ENCODE measurements at regions not wholly inside any gene's neighbourhood (a gene's known extent, or its start where the extent isn't known, plus 50 kb on each side); places are given as distances from the start of the nearest gene placed in this dataset.
"Not testable (repeated sequence)": the region's sequence is repeated elsewhere in the genome, so short reads cannot be mapped to it uniquely, and the experiment has no call there.

DNA sequence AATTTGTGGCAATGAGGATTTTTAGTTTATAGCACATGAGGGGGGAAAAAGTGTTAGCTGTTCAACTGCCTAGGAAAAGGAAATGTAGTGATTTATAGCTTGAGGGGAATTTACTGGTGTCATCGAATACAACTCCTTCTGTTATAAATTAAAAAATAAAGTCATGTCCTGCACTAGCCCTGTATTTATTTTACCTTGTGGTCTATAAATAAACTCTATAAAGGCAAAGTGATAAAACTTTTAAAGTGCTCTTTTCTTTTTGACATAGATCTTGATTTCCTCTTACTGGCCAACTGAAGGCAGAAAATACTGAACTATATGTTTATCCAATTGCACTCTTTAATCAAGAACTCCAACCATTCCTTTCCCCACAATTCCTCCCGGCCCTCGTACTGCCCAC is 672.1 kb upstream of the SLIT2 start:
- DNase-seq: no peak

DNA sequence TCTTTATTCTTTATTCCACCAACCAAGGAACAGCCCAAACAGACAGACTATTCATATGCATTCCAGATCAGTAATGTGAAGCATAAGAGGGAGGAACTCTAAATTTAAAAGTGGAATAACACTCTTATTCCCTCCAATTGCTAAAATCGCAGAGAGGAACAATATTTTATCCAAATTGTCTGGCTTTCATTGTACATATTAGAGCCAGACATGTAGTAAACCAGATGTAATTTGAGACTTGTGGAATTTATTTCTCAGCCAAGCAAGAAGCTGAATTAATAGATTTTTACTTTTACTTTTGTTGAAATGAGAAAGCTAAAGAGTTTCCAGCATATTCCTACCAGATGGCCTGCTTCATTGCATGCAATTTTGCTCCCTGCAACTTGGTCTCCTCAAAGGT is 674.6 kb upstream of the SLIT2 start:
- no peak for DNase-seq

DNA sequence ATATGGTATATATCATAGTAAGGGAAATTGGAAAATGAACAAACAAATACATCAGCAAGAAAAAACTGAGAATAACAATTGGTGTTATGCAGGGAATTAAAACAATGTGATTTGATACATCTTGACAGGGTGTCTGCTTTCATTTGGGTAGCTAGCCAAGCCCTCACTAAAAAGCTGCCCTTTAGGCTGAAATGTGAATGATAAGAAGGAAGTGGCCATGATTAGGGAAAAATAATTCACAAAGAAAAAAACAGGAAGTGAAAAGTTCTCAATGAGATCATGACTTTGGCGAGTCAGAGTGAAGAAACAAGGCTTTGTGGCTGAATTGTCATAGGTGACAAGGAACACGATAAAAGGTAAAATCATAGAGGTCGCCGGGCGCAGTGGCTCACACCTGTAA is 675.8 kb upstream of the SLIT2 start:
- DNase-seq: no peak

DNA sequence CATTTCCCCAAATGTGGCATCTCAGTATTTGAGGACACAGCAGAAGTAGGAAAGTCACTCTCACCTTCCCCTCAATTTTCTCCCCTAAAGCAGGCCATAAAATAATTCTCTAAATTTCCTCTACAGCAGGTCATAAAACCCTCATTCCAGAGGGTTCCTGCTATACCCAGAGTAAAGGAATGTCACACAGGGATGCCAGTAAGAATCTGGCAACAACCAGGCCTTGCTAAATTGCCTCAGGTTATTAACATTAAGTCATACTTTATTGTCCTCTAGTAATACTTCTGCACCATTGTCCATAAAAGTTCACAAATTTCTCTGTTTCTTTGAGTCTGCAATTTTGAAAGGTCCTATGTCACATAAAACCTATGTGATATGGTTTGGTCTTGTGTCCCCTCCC is 685.7 kb upstream of the SLIT2 start:
- no peak for DNase-seq

DNA sequence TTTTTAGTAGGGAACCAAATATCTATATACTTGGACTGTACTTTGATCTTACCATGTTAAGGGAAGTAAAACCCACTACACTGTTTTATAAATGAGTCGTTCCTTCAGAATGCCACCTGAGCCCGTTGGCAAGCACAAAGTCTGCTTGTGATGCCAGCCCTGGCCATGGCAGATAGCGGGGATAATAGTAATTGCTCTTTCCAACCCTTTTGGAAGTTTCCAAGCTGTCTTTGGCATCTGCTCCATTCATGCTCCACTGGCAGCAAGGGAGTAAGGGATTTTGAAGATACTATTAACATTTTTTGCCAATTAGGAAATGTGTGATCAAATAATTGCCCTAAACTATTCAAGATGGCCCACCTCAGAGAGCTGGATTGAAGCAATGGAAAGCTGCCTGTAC is 689.2 kb upstream of the SLIT2 start:
- DNase-seq: no peak

DNA sequence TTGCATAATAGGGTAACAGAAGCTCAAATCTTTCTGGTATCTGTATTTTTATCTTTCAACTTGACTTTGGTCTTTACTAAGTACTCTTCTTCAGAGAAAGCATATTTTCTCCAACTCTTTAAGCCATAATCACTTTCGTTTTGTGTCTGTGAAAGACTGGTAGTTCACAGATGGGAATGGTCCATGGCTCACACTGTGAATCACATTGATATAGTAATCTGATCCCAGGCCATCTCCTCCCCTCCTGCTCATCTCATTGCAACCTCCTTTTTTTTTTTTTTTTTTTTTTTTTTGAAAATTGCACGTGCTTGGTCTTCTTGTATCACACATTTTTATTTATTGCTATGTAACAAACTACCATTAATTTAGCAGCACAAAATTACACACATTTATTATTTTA is 694.5 kb upstream of the SLIT2 start:
- DNase-seq: no peak

DNA sequence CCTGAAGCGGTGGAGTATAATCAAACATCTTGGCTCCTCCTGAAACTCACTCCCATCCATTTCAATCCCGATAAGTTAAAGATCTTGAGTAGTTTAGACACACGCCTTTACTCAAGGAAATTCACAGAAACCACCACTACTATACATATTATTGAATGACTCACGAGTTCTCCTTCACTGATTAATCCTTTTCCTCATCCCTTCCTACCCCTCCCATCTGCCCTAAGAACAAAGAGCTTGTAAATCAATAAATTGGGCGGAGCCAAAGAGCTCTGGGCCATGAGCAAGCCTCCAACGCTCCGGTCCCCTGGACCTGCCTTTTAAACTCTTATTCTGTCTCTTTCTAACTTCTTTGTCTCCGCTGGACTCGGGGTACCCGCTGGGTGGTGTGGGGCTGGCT is 695.4 kb upstream of the SLIT2 start:
- DNase-seq: not testable (repeated sequence)

DNA sequence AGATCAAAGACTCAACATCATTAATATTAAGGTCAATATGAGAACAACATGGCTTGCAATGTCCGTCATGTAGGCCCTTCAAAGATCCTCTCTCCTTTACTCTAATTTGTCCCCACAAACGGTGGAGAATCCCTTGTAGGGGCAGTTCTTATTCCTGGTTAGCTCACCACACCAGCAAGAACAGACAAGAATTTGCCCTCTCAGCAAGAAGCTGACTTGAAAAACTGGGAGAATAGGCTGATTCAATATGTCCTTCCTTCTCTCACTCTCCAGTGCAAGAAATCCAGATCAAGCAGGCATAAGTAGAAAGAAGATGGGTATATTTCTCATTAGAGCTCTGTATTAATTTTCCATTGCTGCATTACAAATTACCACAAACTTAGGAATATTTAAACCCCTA is 704.2 kb upstream of the SLIT2 start:
- no peak for DNase-seq

DNA sequence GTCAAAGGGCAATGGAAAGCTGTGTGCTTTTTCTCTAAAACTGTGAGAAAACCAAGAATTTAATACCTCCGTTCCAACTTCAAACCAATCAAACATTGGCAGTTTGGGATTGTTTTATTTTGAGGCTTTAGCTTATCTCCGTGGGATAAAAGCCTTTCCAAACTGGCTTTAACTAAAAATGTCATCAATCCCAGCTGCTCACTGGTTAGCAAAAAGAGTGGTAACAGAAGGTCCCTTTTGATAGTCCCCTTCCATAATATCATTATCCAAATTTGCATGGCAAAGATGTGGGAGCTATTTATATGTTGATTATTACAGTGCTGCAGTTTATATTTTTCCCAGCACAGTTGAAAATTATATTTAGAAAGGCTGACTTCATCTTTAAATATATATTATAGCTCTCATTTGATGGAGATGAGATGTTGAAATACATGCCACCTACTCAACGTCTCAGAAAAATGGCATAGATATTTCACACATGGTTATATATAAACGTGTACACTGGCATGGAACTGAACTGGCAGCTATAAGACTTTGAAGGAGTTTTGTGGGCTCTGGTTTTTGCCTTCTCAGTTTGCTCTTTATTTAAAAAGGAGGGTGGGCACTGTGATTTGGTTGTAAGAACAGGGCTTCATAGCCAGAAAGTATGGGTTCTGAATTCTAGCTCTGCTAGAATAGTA is 707.1 kb upstream of the SLIT2 start:
- no peak for DNase-seq

DNA sequence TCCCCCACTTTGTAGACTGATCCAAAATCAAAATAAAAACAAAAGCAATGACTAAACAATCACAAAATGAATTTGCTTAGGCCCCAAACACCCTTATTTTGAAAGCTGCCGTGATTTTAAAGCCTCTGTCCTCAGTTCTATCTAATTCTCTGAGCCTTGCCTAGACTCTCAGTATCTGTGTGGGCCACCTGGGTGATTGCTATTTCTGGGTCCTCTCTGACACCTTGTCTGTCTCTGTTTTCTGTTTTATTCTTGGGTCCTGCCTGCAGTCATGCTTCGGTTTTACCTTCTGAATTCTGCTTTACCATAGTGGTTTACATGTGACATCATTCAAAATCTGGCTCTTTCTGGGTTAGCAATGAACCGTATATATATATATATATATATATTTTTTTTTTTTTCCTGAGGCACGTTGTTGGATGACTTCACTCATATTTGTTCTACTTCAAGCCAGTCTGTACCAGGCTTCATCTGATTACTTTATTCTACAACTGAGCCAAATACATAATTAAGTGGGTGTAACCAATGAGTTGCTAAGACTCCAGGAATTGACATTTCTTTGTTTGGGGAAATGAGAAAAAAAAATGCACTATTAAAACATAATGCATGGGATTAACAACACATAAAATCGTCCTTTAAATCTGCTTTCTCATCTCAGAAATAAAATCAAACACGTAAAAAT is 710.7 kb upstream of the SLIT2 start:
- DNase-seq: no peak

DNA sequence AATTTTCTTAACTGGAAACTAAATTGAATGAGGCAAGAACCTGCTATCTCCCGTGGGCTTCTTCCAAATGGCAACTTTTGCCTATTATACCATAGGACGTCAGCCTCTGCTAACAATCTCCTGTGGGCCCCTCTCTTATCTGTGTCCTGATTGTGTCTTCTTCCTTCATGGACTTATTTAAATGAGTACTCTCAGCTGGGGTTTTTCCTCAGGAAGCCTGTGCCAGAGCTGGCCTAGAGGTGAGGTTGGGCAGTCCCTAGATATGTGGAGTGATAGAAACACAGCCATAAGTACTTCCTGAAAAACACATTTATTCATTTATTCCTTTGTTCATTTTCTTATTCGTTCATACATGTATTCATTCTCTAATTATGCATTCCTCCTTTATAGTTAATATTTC is 712.5 kb upstream of the SLIT2 start:
- no peak for DNase-seq

DNA sequence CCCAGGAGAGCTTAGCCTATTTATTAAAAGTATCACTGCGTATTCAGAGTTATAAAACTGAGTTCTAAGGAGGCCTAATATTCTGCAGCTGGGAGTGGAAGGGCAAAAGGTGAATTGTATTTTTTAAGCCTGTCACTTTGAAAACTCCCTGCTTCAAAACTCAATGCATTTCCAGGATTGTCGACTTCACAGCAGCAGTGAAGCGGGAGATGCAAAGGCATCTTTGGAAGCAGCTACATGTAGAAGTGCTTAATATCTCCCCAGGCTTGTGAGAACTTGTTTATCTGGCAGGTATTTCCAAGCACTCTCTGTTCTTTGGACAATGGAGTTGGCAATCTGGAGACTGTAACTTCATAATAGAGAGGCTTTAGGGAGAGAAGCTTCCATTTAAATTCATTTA is 717.5 kb upstream of the SLIT2 start:
- DNase-seq: no peak

DNA sequence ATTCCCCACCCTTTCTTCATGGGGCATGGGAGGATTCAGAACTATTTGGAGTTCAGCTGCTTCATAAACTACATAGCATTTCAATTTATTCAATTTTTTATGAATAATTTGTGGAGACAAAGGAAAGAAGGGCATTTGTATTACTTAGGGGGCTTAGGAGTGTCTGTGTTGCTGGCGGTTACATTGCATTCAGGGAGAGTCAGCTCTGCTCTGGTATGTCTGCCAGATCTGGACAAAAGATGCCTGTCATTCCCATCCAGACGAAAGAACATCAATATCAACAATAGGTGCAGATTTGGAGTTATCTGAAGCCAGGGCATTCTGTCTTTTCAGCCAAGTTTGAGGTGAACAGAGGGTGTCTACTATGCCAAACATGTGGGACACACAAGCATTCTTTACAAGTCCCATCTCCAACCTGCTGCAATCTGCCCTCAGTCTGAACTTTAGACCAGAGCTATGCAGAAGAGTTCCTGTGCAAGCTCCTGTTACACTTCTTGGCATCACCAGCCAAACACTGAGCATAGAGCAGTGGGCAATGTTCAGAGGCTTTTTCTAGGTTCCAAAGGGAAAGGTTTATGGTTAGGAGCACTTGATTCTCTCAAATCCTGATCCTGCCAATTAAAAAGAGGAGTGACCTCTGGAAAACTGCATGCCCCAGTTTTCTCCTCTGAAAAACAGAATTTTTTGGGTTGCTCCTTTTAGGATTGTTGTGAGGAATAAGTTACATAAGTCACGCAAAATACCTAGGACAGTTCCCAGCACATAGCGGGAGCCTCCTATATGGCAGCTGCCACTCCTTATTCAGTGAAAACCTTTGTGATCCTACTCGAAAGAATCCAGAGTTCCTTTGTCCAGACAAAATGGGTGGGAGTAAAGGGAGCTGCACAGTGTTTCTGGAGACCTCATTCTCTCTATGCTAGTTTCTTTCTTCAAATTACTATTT is 719.5 kb upstream of the SLIT2 start:
- no peak for DNase-seq

DNA sequence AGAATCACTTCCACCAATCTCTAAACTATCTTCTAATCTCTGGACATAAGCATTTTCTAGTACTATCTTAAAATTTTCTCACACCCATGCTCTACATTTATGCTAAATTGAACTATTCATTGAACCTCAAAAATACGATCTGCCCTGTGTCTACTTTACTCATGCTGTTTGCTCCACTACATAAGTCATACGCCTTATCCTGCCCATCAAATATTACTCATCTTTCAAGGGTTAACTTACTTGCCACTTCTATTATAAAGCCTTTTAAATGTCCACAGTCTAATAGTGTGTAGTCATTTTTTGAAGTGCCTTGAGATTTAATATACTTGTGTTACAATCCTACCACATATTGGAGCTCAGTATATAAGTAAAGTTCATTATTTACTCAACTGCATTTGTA is 727.7 kb upstream of the SLIT2 start:
- DNase-seq: no peak

DNA sequence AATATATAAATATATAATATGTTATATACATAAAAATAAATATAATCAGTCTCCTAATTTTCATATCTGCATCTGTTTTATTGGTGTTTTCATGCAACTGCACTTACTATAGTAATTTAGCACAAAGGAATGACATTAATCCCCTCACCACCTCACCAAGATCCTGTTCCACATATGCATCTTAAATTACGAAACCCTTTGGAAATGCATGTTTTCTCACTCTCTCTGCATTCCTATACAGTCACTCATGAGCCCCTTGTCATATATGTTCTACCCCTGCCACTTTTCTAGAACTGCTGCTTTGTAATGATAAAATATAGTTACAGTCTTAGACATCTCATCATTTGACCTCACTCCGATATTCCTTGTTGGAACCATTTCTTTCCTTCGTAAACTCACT is 728.7 kb upstream of the SLIT2 start:
- no peak for DNase-seq

DNA sequence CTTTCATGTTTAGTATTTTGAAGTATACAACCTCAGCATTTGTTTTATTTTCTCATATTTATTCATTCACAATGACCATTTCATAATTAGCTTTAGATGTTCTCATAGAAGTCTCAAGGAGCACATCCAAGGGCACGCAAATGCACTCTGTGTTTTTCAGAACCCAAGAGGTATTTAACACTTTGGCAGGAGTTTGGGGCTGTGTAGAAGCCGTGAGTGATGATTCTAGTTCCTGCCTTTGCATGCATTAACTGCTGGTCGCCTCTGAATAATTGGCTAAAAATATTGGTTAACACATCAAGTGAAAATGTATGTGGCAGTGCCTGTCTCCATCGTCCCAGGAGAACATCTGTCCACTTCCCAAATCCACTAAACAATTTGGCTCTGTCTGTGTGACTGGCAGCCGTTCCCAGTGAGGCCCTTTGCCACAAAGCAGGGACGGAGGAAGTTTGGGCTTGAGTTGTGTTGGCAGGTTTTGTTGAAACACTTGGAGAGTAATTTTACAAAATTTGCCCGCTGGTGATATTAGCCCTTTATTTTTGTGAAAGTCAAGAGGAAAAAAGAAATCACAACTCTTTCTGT is 730.7 kb upstream of the SLIT2 start:
- DNase-seq: no peak

DNA sequence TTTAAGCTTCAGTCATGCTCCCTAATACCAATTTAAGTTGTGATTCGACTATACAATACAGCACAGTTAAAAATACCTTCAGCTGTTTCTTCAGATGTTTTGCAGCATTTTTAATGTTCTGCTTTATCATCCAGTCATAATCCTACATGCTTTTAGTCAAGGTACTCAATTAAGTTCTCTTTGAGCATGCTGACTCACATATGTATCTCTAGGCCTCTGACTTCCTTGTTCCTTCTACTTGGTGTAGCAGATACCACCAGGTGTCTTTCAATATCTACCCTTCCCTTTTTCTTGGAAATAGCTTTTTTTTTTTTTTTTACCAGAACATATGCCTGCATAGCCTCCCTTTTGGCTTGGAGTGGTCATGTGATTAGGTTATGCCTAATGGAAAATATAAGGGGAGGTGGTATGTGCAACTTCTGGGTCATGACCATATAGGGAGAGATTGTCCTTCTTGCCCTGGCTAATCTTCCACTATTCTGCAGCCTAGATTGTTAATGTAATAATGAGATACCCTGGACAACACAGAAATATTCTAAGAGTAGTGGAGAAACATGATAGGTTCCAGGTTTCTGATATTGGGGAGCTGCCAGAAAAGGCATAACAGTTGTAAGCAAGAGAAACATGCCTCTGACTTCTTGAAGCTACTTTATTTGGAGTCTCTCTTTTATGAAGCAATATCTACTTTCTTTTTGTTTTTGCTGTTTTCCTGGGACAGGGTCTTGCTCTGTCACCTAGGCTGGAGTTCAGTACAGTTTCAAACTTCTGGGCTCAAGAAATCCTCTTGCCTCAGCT is 737.2 kb upstream of the SLIT2 start:
- DNase-seq: no peak

DNA sequence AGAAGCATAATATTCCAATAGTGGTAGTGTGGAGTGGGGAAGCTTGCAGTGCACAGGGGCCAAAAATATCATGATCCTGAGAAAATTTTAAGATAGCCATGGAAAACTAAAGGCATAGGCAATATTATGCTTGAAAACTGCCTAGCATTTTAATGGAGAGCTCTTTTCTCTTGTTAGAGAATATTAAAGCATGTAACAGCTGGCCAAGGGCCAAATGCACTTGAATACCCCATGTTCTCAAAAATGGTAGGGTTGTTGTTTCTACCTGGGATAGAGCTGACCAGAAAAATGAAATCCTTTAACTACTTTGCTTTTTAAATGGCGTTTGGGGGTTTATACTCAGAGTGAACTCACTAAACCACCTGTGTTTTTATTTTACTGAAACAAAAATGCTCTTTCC is 739.6 kb upstream of the SLIT2 start:
- no peak for DNase-seq

DNA sequence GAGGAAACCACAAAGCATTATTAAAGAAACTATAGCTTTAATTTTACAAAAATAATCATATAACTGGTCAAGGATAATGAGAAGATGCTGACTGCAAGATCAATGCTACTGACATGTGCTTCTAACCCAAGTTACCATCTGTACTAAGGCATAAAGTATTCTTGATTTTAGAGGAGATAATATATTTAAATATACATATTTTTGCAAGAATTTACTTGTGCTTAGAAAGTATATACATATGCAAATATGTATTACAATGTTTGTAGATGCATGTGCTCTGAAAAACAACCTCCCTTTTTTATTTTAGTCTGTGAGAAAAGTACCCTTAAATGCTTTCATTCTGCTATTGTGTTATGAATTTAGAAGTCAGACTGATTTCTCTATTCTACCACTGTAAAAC is 740.7 kb upstream of the SLIT2 start:
- DNase-seq: no peak

DNA sequence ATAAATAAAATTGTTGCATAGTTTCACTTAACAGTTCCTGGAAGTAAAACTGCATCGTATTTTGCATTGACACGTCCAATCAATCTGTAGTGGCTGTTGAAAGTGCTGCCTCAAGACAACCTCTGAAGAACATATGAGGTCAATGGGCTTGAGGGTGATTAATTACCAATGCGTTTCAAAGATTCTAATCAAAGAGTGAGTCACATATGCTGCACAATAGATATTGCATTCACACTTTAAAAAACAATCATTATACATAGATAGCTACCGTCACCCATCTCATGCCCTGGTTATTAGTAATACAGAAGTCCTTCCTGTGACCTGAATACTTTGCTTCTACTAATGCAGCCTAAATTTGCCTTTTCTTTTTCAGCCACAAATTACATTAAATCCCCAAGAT is 743.3 kb upstream of the SLIT2 start:
- DNase-seq: no peak

DNA sequence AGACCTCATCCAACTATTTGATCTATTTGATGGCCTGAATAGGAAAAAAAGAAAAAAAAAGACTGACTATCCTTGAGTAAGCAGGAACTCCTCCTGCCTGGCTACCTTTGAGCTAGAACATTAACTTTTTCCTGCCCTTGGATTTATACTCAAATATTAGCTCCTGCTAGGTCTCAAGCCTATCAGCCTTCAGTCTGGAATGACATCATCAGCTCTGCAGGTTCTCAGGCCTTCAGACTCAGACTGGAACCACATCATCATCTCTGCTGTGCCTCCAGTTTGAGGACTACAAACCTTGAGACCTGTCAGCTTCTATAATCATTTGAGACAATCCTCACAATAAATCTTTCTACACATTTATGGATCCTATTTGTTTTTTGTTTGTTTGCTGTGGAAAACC is 754.0 kb upstream of the SLIT2 start:
- no peak for DNase-seq

DNA sequence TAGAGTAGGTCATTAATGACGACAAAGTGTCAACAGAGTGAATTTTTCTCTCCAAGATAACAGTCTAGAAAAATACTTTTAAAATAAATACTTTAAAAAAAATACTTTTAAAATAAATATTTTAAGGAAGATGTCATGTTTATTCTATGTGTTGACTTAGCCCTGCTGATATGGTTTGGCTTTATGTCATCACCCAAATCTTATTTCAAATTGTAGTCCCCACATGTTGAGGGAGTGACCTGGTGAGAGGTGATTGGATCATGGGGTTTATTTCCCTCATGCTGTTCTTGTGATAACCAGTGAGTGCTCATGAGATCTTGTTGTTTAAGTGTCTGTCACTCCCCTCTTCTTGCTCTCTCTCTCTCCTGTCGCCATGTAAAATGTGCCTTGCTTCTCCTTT is 754.9 kb upstream of the SLIT2 start:
- DNase-seq: no peak

DNA sequence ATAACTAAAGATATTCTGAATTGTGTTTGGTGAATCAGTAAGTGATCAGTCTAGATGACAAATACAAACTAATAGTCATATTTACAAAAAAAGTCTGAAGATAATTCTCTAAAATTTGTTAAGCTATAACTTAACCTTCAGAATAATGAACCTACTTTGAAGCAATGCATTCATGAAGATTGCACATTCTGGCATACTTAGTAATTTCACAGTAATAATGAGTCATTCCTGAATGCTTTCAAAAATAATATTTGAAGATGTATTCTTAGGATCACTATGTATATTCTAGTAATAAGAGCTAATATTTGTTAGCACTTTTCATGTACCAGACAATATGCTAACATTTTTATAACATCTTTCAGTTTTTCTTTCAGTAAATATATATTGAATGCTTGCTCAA is 756.7 kb upstream of the SLIT2 start:
- DNase-seq: no peak
